A549 (cell line): ENCODE measurements at regions not wholly inside any gene's neighbourhood (a gene's known extent, or its start where the extent isn't known, plus 50 kb on each side); places are given as distances from the start of the nearest gene placed in this dataset.

ENCODE experiments used
- ATAC-seq, 2 experiments: fragments of 200-7000 bp in 1 of 2; fragments of >200 bp in 1 of 2; cut with Nextera tagmentation in 1 of 2; cut with Tn5 transposase in 1 of 2; 3 replicates each; pipeline versions ENCODE4 v1.8.0 to v1.9.1; 2018 to 2020; ENCODE audit warnings: mild to moderate bottlenecking in 1 of 2, moderate library complexity in 1 of 2
- CTCF ChIA-PET: fragments of 300-600 bp; sonication (Branson Sonifier 250); formaldehyde crosslinking; extraction: SDS; loops from one replicate; lab custom pipeline; 2021; ENCODE audit warnings: antibody characterized with exemption, inconsistent platforms; lab: Yijun Ruan, JAX
- POLR2A ChIA-PET: fragments of 350-600 bp; formaldehyde crosslinking; extraction: SDS; loops from one replicate; lab custom pipeline; 2021; ENCODE audit warnings: antibody characterized with exemption, inconsistent platforms; lab: Yijun Ruan, JAX
- DNase-seq, 2 experiments: peaks; one replicate each; pipeline versions ENCODE4 v3.0.0 to v3.0.0-alpha.2; 2011 to 2016; ENCODE audit warnings: low read depth in 1 of 2, low spot score in 1 of 2
- FAIRE-seq: peaks from 2 replicates; lab custom pipeline; 2011; peaks lifted over from hg19 to GRCh38; lab: Jason Lieb, UNC
- H3K27ac ChIP-seq, 2 experiments: fragments of >200 bp; sonication (Bioruptor Twin); formaldehyde crosslinking; 3 replicates each; pipeline ENCODE4 v1.5.1; 2016 to 2017
- H3K4me1 ChIP-seq: fragments of >200 bp; sonication (Bioruptor Twin); formaldehyde crosslinking; 3 replicates; pipeline ENCODE4 v1.6.1; 2016
- H3K4me2 ChIP-seq: fragments of >200 bp; sonication (Bioruptor Twin); formaldehyde crosslinking; 3 replicates; pipeline ENCODE4 v1.6.1; 2016
- H3K4me3 ChIP-seq: fragments of >200 bp; sonication (Bioruptor Twin); formaldehyde crosslinking; 3 replicates; pipeline ENCODE4 v1.5.1; 2016
- H3K9me3 ChIP-seq: fragments of >200 bp; sonication (Bioruptor Twin); formaldehyde crosslinking; 3 replicates; pipeline ENCODE4 v1.6.1; 2016
- ATOH8 ChIP-seq: fragments of 250-450 bp; sonication (Bioruptor Pico); IDR thresholded peaks from 2 replicates; pipeline ENCODE4 v1.5.0; 2020; ENCODE audit warnings: low read depth, mild to moderate bottlenecking, moderate library complexity
- BCL3 ChIP-seq: fragments of >200 bp; sonication (Bioruptor Twin); formaldehyde crosslinking; IDR thresholded peaks from 3 replicates; pipeline ENCODE4 v1.6.1; 2016
- BHLHE40 ChIP-seq: IDR thresholded peaks from 2 replicates; pipeline ENCODE4 v1.6.1; 2012; ENCODE audit warnings: low read depth, low read length, inconsistent platforms
- CBX2 ChIP-seq: fragments of 200-600 bp; sonication (generic); IDR thresholded peaks from 2 replicates; pipeline ENCODE4 v1.6.1; 2016; ENCODE audit warnings: low read depth, mild to moderate bottlenecking, borderline replicate concordance
- CEBPB ChIP-seq, 2 experiments: fragments of >200 bp in 1 of 2; sonication (Bioruptor Twin) in 1 of 2; formaldehyde crosslinking in 1 of 2; IDR thresholded peaks; 2 replicates each; pipeline ENCODE4 v1.6.1; 2012 to 2016
- CHD2 ChIP-seq: fragments of 150-350 bp; IDR thresholded peaks from 2 replicates; pipeline ENCODE4 v1.6.1; 2014; ENCODE audit warnings: low read length; ENCODE audit not compliant: partially characterized antibody
- EHF ChIP-seq: fragments of 250-450 bp; sonication (Bioruptor Pico); IDR thresholded peaks from 2 replicates; pipeline ENCODE4 v1.5.0; 2020; ENCODE audit warnings: mild to moderate bottlenecking
- EHMT2 ChIP-seq: fragments of 200-600 bp; sonication (generic); IDR thresholded peaks from 2 replicates; pipeline ENCODE4 v1.6.1; 2016; ENCODE audit warnings: antibody characterized with exemption, low read depth, mild to moderate bottlenecking, moderate library complexity
- EP300 ChIP-seq, 2 experiments: fragments of >200 bp; sonication (Bioruptor Twin); formaldehyde crosslinking; IDR thresholded peaks; 2 replicates in 1 of 2; 3 replicates in 1 of 2; pipeline ENCODE4 v1.6.1; 2016 to 2017
- FOSL2 ChIP-seq, 2 experiments: fragments of 450-650 bp in 1 of 2; fragments of >200 bp in 1 of 2; sonication (Bioruptor Twin) in 1 of 2; formaldehyde crosslinking; IDR thresholded peaks; 2 replicates each; pipeline versions ENCODE4 v1.5.0 to v1.6.1; 2016 to 2020; ENCODE audit warnings: mild to moderate bottlenecking in 1 of 2, moderate library complexity in 1 of 2
- FOXS1 ChIP-seq: fragments of 250-450 bp; sonication (Bioruptor Pico); IDR thresholded peaks from 2 replicates; pipeline ENCODE4 v1.5.0; 2020; ENCODE audit warnings: mild to moderate bottlenecking, moderate library complexity
- HOXA7 ChIP-seq: fragments of 250-450 bp; sonication (Bioruptor Pico); IDR thresholded peaks from 2 replicates; pipeline ENCODE4 v1.5.0; 2020; ENCODE audit warnings: mild to moderate bottlenecking, moderate library complexity
- HOXB5 ChIP-seq: fragments of 250-450 bp; sonication (Bioruptor Pico); IDR thresholded peaks from 2 replicates; pipeline ENCODE4 v1.5.0; 2020; ENCODE audit warnings: mild to moderate bottlenecking, moderate library complexity
- JUNB ChIP-seq: fragments of >200 bp; sonication (Bioruptor Twin); formaldehyde crosslinking; IDR thresholded peaks from 2 replicates; pipeline ENCODE4 v1.6.1; 2016
- KDM1A ChIP-seq: fragments of 200-600 bp; sonication (generic); IDR thresholded peaks from 2 replicates; pipeline ENCODE4 v1.6.1; 2016; ENCODE audit warnings: low read depth, mild to moderate bottlenecking
- MAFK ChIP-seq: fragments of 450-650 bp; IDR thresholded peaks from 2 replicates; pipeline ENCODE4 v1.6.1; 2014; ENCODE audit not compliant: partially characterized antibody
- MAZ ChIP-seq: fragments of 150-350 bp; IDR thresholded peaks from 2 replicates; pipeline ENCODE4 v1.6.1; 2014; ENCODE audit warnings: antibody characterized with exemption, low read depth, low read length, borderline replicate concordance
- NR3C1 ChIP-seq: fragments of >200 bp; sonication (Bioruptor Twin); formaldehyde crosslinking; IDR thresholded peaks from 3 replicates; pipeline ENCODE4 v1.6.1; 2017
- RCOR1 ChIP-seq: fragments of 150-350 bp; IDR thresholded peaks from 2 replicates; pipeline ENCODE4 v1.6.1; 2014; ENCODE audit warnings: antibody characterized with exemption, low read length, low read depth
- RNF2 ChIP-seq: fragments of 200-600 bp; sonication (generic); IDR thresholded peaks from 2 replicates; pipeline ENCODE4 v1.6.1; 2016; ENCODE audit warnings: low read depth, mild to moderate bottlenecking, antibody characterized with exemption, moderate library complexity, borderline replicate concordance
- USF2 ChIP-seq: fragments of 450-650 bp; IDR thresholded peaks from 2 replicates; pipeline ENCODE4 v1.6.1; 2014; ENCODE audit warnings: antibody characterized with exemption
- WGBS: methylation state at CpG from one replicate; pipeline ENCODE4 v1.1.6; 2017; ENCODE audit errors: missing lambda C conversion rate; 5-methylcytosine and 5-hydroxymethylcytosine counted together
- TF ChIP-seq, protein P1 (sequence below): IDR thresholded peaks from 2 replicates; pipeline ENCODE4 v1.6.1; 2012

GRCh38 chr5:174188295-174188694 lies 142.8 kb downstream of the NSG2 start:
- H3K4me3 ChIP-seq: no peak overlapping the region
- FAIRE-seq: no peak
- WGBS: 7% methylated on average over 1 of the region's 1 CpG
- no peak for DNase-seq
- ATAC-seq: no peak
- CTCF ChIA-PET: interaction anchor here (0.5 to 0.6 kb wide), 2 partner anchors 26 to 556 kb away, joined by 3 read pairs; no protein-coding TSS in a partner anchor
- no peaks in the 10 kb centered on the region for H3K4me1 ChIP-seq
- no peak overlapping the region for H3K27ac ChIP-seq
- no peak overlapping the region for H3K4me2 ChIP-seq
- no peak for TF ChIP-seq USF2
- TF ChIP-seq NR3C1: no peak
- no peak for TF ChIP-seq HOXB5 (CRISPR knock-in tag)
- TF ChIP-seq, all 56 proteins: peak for 0
- POLR2A ChIA-PET: no interaction called here
- H3K9me3 ChIP-seq: no peaks in the 10 kb centered on the region

- WGBS: 29% methylated on average over 19 of the region's 19 CpGs
- no peak for ATAC-seq
Observed at GRCh38 chr5:174189654-174190541, 144.4 kb downstream of the NSG2 start.

GRCh38 chr5:174191076-174191475 lies 145.6 kb downstream of the NSG2 start:
- TF ChIP-seq MAFK (no peak), FOSL2 (IDR thresholded peaks at IDR 0.05) (no peak), FOSL2 (CRISPR knock-in tag; IDR thresholded peaks at IDR 0.05) (no peak), BHLHE40 (no peak), KDM1A (no peak), USF2 (no peak), EHMT2 (no peak), MAZ (no peak), HOXA7 (CRISPR knock-in tag) (no peak), EP300 (IDR thresholded peaks at IDR 0.05) (no peak), CBX2 (no peak), CEBPB (IDR thresholded peaks at IDR 0.05) (no peak), EHF (no peak), BCL3 (no peak), RNF2 (no peak), RCOR1 (no peak), CHD2 (no peak), JUNB (no peak), ATOH8 (CRISPR knock-in tag) (no peak)
- H3K9me3 ChIP-seq: no peaks in the 10 kb centered on the region
- ATAC-seq (no peak), FAIRE-seq (no peak), DNase-seq (no peak)
- H3K4me2 ChIP-seq: no peak overlapping the region
- ChIA-PET POLR2A (no interaction called here), CTCF (no interaction called here)
- H3K4me3 ChIP-seq: no peak overlapping the region
- WGBS: 14% methylated on average over 4 of the region's 4 CpGs
- no peak overlapping the region for H3K27ac ChIP-seq
- no peaks in the 10 kb centered on the region for H3K4me1 ChIP-seq

More at GRCh38 chr5:174189654-174190541, 144.4 kb downstream of the NSG2 start:
- TF ChIP-seq MAFK (no peak), FOXS1 (CRISPR knock-in tag) (no peak)
- TF ChIP-seq, protein P1, sequence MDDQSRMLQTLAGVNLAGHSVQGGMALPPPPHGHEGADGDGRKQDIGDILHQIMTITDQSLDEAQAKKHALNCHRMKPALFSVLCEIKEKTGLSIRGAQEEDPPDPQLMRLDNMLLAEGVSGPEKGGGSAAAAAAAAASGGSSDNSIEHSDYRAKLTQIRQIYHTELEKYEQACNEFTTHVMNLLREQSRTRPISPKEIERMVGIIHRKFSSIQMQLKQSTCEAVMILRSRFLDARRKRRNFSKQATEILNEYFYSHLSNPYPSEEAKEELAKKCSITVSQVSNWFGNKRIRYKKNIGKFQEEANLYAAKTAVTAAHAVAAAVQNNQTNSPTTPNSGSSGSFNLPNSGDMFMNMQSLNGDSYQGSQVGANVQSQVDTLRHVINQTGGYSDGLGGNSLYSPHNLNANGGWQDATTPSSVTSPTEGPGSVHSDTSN: no peak
- TF ChIP-seq, all 56 proteins: peak for 0
- ChIA-PET CTCF (interaction anchor here (0.8 kb wide), 1 partner anchor 72 kb away, joined by 3 read pairs; no protein-coding TSS in a partner anchor), POLR2A (no interaction called here)
- FAIRE-seq (no peak), DNase-seq (no peak)
- no peaks in the 10 kb centered on the region for H3K9me3 ChIP-seq
- H3K27ac ChIP-seq: no peak overlapping the region
- H3K4me1 ChIP-seq: no peaks in the 10 kb centered on the region
- H3K4me3 ChIP-seq: no peak overlapping the region
- H3K4me2 ChIP-seq: no peak overlapping the region
